SH-SY5Y (cell line): ENCODE measurements at regions not wholly inside any gene's neighbourhood (a gene's known extent, or its start where the extent isn't known, plus 50 kb on each side); places are given as distances from the start of the nearest gene placed in this dataset.

Source experiments
- GATA2 ChIP-seq: IDR thresholded peaks from 2 replicates; pipeline ENCODE4 v1.6.1; 2011; ENCODE audit warnings: mild to moderate bottlenecking, low read depth, low read length
- GATA3 ChIP-seq: IDR thresholded peaks from 2 replicates; pipeline ENCODE4 v1.6.1; 2011; ENCODE audit warnings: low read depth, mild to moderate bottlenecking, low read length, moderate library complexity

GRCh38 chr16:52740766-52741165, 193.8 kb upstream of the TOX3 start:
- TF ChIP-seq GATA3 = no peak

GRCh38 chr16:52740333-52740732, 193.4 kb upstream of the TOX3 start:
- TF ChIP-seq GATA2 = no peak
- no peak for TF ChIP-seq GATA3

DNA sequence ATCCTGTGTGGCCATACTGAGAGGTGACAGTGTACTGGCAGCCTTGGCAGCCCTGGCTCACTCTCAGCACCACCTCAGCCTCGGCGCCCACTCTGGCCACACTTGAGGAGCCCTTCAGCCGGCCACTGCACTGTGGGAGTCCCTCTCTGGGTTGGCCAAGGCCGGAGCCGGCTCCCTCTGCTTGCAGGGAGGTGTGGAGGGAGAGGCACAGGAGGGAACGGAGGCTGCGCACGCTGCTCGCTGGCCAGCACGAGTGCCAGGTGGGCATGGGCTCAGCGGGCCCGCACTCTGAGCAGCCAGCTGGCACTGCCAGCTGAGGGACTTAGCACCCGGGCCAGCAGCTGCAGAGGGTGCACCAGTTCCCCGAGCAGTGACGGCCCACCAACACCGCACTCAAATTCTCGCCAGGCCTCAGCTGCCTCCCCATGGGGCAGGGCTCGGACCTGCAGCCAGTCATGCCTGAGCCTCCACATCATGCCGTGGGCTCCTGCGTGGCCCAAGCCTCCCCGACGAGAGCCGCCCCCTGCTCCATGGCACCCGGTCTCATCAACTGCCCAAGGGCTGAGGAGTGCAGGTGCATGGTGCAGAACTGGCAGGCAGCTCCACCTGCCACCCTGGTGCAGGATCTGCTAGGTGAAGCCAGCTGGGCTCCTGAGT, 184.4 kb upstream of the TOX3 start:
- no peak for TF ChIP-seq GATA2
- TF ChIP-seq GATA3 = no peak

DNA sequence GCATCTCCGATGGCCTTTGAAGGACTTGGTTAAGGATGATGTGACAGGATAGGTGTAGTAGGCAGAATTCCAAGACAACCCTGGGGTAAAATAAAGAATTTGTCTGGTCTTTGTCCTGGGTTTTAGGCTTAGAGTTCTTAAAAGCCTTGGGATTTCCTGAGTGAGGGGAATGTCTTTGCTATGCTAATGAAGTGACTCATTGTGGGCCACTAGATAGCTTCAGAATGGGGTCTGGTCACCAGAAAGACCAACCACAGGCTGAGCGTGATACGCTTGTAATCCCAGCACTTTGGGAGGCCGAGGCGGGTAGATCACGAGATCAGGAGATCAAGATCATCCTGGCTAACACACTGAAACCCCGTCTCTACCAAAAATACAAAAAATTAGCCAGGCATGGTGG, 182.8 kb upstream of the TOX3 start:
- TF ChIP-seq GATA2 (no peak), GATA3 (no peak)

DNA sequence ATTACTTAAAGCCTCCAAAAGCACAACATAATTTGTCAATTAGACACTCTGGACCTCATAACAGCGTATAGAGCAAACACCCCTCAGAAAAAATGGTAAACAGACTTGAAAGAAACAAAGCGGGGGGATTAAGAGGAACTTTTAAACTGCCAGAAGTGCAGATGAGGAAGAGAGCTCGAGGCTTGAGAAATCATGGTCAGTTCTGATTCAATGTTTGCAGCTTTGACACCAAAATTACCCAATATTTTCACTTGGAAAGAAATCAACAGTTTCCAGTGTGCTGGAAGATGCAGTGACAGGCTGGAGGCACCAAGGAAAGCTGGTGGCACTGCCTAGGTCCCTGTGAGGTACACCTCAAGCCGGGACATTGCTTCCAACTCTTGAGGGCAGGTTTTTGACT, 180.9 kb upstream of the TOX3 start:
- TF ChIP-seq GATA3 = no peak
- no peak for TF ChIP-seq GATA2

DNA sequence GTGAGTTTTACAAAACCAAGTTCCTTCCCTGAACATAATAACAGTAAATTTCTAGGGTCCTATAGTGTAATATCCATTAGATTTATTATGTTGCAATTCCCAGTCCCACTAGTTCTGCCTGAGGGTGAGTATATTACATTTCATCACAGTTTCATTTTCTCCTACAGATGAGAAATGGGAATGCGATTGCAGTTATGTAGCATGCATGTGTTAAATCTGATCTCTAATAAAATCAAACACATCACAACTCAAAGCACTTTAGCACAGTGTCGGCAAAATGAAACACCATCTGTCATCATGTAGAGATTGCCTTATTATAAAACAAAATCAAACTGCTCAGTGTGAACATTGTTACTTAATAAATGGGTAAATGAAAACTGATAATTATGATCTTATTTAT, 180.5 kb upstream of the TOX3 start:
- no peak for TF ChIP-seq GATA2
- TF ChIP-seq GATA3 = no peak

DNA sequence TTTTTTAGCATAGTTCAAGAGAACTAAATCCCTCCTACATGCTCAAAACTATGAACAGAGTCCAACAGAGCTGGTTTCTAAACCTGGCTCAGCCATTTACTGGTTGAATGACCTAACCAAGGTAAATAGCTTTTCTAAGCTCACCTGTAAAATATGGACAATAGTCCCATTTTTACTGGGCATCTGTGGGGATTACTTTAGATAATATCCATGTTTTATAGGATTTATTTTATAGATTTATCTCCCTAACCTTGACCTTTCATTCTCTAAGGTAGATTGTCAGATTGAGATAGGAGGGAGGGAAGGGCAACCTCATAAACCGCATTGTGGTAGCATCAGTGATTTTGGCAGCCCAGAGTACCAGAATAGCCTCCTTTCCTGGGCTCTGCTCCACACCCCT, 178.5 kb upstream of the TOX3 start:
- TF ChIP-seq GATA2 (no peak), GATA3 (no peak)

DNA sequence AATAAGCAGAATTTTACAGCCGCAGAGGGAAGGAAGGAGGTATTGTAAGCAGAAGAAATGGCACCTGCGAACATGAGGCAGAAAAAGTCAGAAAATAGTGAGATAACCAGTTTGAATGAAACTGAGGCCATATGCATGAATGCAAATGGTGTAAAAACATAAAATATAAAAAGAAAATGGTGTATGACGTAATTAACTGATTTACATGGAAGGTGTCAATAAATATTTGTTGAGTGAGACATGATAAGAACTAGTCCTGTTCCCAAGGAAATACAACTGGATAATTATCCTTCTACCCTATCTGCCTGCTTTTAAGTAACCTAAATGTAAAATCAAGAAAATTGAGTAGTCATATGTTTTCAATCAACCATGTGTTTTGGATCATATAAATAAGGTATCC, 178.1 kb upstream of the TOX3 start:
- no peak for TF ChIP-seq GATA3
- no peak for TF ChIP-seq GATA2

DNA sequence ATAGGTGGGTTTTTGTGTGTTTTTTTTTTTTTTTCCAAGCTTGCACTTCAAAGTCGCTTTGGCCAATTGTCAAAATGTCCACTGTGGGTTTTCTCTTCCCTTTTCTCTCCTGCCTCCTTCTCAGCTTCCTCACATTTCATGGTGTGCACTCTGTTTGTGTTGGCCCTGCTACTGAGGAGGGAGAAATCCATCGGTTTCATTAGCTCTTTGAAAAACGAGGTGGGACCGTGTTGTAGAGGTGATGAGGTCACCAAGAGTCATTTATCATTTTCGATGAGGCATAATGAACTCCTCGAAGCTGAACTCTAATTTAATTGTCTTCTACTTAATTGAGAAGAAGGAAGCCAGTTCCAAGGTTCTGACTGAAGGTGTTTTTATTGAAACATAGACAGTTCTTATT, 174.4 kb upstream of the TOX3 start:
- no peak for TF ChIP-seq GATA3
- TF ChIP-seq GATA2 = no peak

GRCh38 chr16:52718046-52718445, 171.1 kb upstream of the TOX3 start:
- no peak for TF ChIP-seq GATA2
- TF ChIP-seq GATA3 = no peak

DNA sequence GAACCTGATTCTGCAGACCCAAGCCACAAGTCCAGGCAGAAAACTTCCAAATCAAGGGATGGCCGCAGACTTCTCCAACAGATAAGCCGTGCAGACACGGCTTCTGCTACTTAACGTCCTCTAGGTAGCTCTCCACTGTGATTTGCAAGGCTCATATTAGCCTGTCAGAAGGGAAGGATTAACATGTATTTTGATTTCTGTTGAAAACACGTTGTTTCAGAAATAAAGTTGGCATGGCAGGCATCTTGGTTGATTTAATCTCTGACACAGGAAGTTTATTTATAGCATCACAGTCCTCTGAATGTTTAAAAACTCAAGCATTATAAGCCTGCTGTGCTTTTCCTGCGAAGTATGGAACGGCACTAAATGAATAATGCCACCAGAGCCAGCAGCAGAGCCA, 166.8 kb upstream of the TOX3 start:
- TF ChIP-seq GATA2 (no peak), GATA3 (no peak)

DNA sequence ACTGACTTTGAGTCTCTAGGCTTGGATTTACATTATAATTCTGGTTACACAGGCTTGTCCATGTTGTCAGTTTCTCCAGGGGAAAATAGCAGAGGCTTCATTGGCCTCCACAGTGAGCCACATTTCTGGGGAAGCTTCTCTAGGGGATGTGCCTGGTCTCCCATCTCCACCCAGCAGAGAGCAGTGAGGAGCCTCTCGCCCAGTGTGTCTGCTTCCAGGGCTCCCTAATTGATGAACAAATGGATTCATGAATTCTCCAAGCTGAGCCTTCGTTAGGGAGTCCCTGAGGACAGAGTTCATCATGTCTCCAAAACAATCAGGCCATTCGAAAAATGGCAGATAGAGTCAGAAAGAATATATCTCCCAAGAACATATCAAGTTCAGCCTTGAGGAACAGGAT, 162.4 kb upstream of the TOX3 start:
- TF ChIP-seq GATA3 (no peak), GATA2 (no peak)

- TF ChIP-seq GATA2 (no peak), GATA3 (no peak)
These were observed 161.5 kb upstream of the TOX3 start for GRCh38 chr16:52708476-52708875.

- no peak for TF ChIP-seq GATA2
- TF ChIP-seq GATA3 = no peak
These were observed 160.9 kb upstream of the TOX3 start for GRCh38 chr16:52707676-52708337.

DNA sequence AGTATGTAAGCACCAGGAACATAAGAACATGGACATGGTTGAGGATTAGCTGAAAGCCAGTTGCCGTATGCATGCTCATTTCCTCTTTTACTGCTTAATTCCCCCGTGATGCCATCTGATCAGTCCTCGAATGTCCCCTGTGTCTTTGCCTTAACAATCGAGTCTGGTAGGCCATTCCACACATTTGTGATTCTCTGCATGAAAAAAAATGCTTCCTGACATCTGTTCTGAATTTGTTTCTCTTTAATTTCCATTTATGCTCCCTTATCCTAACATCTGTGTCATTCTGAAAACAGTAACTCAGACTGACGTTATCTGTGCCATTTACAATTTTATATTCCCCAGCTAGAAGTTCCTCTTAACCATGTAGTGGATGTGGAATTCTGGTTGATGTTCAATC, 158.2 kb upstream of the TOX3 start:
- TF ChIP-seq GATA3 = peak; percentile 87
- TF ChIP-seq GATA2 = peak; percentile 83
